Cardiac fibroblast (primary cell): ENCODE measurements at regions not wholly inside any gene's neighbourhood (a gene's known extent, or its start where the extent isn't known, plus 50 kb on each side); places are given as distances from the start of the nearest gene placed in this dataset.

Experiments
- DNase-seq, 2 donors: peaks; one replicate each; pipeline versions ENCODE4 v3.0.0 to v3.0.0-alpha.2; 2010; ENCODE audit warnings: low read depth in 2 of 2
- H3K4me3 ChIP-seq, 2 donors: replicated peaks in 1 of 2; 1 replicate in 1 of 2; 2 replicates in 1 of 2; pipeline ENCODE4 v1.5.1; 2011; ENCODE audit warnings: low read depth in 2 of 2, low read length in 2 of 2, mild to moderate bottlenecking in 2 of 2, moderate library complexity in 1 of 2
- CTCF ChIP-seq: IDR thresholded peaks from one replicate; pipeline ENCODE4 v1.5.1; 2011; ENCODE audit warnings: low read depth, mild to moderate bottlenecking, low read length, inconsistent platforms

DNA sequence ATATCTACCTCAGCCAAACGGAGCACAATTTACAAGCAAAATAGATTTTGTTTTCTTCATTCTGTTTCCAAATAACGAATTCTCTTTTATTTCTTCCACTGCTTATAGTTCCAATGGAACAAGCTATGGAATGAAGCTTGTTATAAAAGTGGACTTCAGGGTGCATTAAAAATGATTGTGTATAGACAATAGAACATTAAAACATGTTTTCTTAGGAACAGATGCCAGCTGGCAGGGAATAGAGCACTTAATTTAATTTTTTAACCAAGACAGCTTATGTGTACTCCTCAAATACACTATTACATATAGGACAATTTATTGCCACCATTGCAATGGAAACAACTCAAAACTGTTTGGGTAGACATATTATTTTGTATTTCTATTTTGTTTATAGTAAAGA is 860.1 kb upstream of the TYRP1 start:
- no peak for DNase-seq
- no peak overlapping the region for H3K4me3 ChIP-seq
- TF ChIP-seq CTCF = no peak

DNA sequence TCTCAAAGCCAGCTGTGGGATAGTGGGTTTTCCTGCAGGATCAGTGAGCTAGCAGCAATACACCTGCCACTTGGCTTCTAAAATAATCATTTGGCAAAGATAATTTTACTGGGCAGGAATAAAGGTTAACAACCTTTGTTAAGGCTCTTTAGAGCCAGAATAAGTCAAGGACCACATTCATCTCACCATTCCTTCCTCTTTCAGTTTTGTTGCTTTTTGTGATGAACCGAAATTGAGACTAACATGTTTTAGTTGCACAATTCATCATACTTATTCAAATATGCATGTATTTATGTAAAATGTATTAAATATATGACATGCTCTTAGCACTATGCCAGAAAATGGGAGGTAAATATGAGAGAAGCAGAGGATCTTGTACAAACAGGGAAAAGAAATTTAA is 824.4 kb upstream of the TYRP1 start:
- no peak for DNase-seq
- H3K4me3 ChIP-seq = no peak overlapping the region
- TF ChIP-seq CTCF = no peak

DNA sequence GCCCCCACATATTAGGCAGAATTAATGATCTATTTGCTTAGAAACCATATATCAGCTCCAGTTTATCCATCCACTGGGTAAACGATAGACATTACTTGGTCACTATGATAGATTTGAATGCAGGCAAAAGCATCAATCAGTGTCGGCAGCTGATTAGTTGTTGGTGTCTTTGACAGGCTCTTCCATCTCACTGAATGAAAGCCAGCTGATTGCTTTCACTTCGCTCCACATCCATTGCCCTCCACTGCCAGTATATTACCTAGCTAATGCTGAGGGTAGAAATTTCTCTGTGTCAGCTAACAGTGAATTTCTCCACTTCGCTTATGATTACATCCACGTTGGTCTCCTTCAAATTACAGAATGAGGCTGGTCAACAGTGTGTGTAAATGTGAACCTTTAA is 821.3 kb upstream of the TYRP1 start:
- no peak for TF ChIP-seq CTCF
- H3K4me3 ChIP-seq = no peak overlapping the region
- DNase-seq = no peak

- DNase-seq = no peak
Measured at GRCh38 chr9:11872471-11872870, 820.7 kb upstream of the TYRP1 start.

DNA sequence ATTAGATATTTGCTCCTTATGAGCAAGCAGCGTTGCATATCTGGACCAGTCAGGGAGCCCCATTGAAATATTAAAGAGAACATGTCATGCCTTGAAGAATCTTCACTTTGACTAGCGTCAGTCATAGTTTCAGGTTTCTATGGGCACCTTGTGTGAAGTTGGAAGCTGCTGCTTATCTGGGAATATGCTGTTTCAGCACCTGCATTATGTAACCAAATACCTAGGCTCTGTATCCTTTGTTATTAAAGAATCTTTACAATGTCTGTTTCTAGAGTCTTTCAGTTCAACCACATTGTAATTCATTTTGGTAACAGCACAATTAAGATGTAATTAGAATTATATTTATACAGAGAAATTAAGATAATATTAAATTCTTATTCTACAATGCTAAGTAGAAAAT is 818.8 kb upstream of the TYRP1 start:
- DNase-seq = no peak
- no peak for TF ChIP-seq CTCF
- no peak overlapping the region for H3K4me3 ChIP-seq

More at GRCh38 chr9:11872471-11872870, 820.7 kb upstream of the TYRP1 start:
- TF ChIP-seq CTCF = no peak
- no peak overlapping the region for H3K4me3 ChIP-seq

GRCh38 chr9:11892401-11892800 is 800.8 kb upstream of the TYRP1 start:
- DNase-seq = no peak
- H3K4me3 ChIP-seq = no peak overlapping the region
- TF ChIP-seq CTCF = no peak

- TF ChIP-seq CTCF = no peak
- H3K4me3 ChIP-seq = no peak overlapping the region
- peak in 1 of 2 donors; percentile 3 for DNase-seq
Measured at GRCh38 chr9:11893331-11893730, 799.9 kb upstream of the TYRP1 start.
